HL-60 (cell line): ENCODE measurements at regions not wholly inside any gene's neighbourhood (a gene's known extent, or its start where the extent isn't known, plus 50 kb on each side); places are given as distances from the start of the nearest gene placed in this dataset.

Source experiments
- DNase-seq, 2 experiments: peaks; one replicate each; pipeline ENCODE4 v3.0.0-alpha.2; 2010 to 2020; ENCODE audit warnings: low read depth in 1 of 2, low spot score in 1 of 2
- H3K27ac ChIP-seq: fragments of 250-450 bp; sonication (Bioruptor Pico); replicated peaks from 2 replicates; pipeline ENCODE4 v1.5.1; 2020; ENCODE audit warnings: mild to moderate bottlenecking, moderate library complexity
- H3K27me3 ChIP-seq: fragments of 250-450 bp; sonication (Bioruptor Pico); 2 replicates; pipeline ENCODE4 v1.5.1; 2021; ENCODE audit warnings: mild to moderate bottlenecking, moderate library complexity; ENCODE audit not compliant: insufficient read depth, poor library complexity, severe bottlenecking
- H3K4me3 ChIP-seq: replicated peaks from 2 replicates; pipeline ENCODE4 v1.5.1; 2011; ENCODE audit warnings: mild to moderate bottlenecking, control low read depth, low read length; ENCODE audit not compliant: insufficient read depth
- GABPA ChIP-seq: IDR thresholded peaks from 2 replicates; pipeline ENCODE4 v1.6.1; 2012; ENCODE audit warnings: low read depth
- POLR2AphosphoS5 ChIP-seq: IDR thresholded peaks from 2 replicates; pipeline ENCODE4 v1.6.1; 2012; ENCODE audit warnings: low read depth
- SPI1 ChIP-seq: IDR thresholded peaks from 2 replicates; pipeline ENCODE4 v1.6.1; 2012; ENCODE audit warnings: low read depth, mild to moderate bottlenecking, borderline replicate concordance
- TF ChIP-seq, protein P1 (sequence below): IDR thresholded peaks from one replicate; pipeline ENCODE4 v1.5.1; 2011; ENCODE audit warnings: low read length, control low read depth, inconsistent platforms; ENCODE audit not compliant: insufficient read depth
- TF ChIP-seq, protein P2 (sequence below): IDR thresholded peaks from 2 replicates; pipeline ENCODE4 v1.6.1; 2012; ENCODE audit warnings: low read depth; ENCODE audit not compliant: insufficient replicate concordance

DNA sequence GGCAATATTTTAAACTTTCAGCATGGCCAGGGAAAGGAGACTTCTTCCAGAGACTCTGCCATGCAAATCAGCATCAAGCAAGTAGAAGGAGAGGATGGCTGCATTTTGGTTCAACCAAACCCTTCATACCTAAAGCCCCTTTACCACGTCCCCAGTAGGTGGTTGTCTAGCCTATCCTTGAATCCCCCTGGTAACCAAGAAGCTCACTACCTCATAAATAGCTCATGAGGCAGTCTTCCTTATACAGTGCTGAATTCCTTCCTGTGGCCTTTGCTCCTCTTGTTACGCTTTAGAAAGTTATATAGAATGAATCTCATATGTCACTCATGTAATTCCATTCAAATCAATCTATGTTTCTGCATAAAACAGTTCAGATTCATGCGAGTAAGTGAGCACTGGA is 289.5 kb upstream of the SLC30A5 start:
- Histone ChIP-seq H3K27me3 (no peaks in the 10 kb centered on the region), H3K27ac (no peak overlapping the region), H3K4me3 (no peak overlapping the region)
- TF ChIP-seq, protein P1, sequence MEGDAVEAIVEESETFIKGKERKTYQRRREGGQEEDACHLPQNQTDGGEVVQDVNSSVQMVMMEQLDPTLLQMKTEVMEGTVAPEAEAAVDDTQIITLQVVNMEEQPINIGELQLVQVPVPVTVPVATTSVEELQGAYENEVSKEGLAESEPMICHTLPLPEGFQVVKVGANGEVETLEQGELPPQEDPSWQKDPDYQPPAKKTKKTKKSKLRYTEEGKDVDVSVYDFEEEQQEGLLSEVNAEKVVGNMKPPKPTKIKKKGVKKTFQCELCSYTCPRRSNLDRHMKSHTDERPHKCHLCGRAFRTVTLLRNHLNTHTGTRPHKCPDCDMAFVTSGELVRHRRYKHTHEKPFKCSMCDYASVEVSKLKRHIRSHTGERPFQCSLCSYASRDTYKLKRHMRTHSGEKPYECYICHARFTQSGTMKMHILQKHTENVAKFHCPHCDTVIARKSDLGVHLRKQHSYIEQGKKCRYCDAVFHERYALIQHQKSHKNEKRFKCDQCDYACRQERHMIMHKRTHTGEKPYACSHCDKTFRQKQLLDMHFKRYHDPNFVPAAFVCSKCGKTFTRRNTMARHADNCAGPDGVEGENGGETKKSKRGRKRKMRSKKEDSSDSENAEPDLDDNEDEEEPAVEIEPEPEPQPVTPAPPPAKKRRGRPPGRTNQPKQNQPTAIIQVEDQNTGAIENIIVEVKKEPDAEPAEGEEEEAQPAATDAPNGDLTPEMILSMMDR: no peak
- TF ChIP-seq, protein P2, sequence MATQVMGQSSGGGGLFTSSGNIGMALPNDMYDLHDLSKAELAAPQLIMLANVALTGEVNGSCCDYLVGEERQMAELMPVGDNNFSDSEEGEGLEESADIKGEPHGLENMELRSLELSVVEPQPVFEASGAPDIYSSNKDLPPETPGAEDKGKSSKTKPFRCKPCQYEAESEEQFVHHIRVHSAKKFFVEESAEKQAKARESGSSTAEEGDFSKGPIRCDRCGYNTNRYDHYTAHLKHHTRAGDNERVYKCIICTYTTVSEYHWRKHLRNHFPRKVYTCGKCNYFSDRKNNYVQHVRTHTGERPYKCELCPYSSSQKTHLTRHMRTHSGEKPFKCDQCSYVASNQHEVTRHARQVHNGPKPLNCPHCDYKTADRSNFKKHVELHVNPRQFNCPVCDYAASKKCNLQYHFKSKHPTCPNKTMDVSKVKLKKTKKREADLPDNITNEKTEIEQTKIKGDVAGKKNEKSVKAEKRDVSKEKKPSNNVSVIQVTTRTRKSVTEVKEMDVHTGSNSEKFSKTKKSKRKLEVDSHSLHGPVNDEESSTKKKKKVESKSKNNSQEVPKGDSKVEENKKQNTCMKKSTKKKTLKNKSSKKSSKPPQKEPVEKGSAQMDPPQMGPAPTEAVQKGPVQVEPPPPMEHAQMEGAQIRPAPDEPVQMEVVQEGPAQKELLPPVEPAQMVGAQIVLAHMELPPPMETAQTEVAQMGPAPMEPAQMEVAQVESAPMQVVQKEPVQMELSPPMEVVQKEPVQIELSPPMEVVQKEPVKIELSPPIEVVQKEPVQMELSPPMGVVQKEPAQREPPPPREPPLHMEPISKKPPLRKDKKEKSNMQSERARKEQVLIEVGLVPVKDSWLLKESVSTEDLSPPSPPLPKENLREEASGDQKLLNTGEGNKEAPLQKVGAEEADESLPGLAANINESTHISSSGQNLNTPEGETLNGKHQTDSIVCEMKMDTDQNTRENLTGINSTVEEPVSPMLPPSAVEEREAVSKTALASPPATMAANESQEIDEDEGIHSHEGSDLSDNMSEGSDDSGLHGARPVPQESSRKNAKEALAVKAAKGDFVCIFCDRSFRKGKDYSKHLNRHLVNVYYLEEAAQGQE: no peak
- TF ChIP-seq SPI1 (no peak), GABPA (no peak), POLR2AphosphoS5 (no peak)
- DNase-seq: no peak

DNA sequence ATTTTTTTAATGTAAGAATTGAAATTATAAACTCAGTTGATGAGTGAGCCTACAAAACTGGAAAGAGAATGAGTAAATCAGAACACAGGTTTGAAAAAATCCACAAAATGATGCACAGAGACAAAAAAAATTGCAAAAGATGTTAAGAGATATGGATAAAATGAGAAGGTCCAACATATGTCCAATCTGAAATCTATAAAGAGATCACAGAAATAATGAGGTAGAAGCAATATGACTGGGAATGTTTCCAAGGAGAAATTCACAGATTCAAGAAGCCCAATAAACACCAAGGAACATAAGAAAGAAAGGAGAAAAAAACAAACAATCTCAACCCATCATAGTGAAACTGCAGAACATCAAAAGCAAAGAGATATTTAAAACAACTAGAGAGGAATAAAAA is 288.4 kb upstream of the SLC30A5 start:
- Histone ChIP-seq H3K4me3 (no peak overlapping the region), H3K27me3 (no peaks in the 10 kb centered on the region), H3K27ac (no peak overlapping the region)
- no peak for DNase-seq
- no peak for TF ChIP-seq POLR2AphosphoS5
- TF ChIP-seq SPI1: no peak
- TF ChIP-seq GABPA: no peak
- TF ChIP-seq, protein P2: no peak
- TF ChIP-seq, protein P1: no peak

DNA sequence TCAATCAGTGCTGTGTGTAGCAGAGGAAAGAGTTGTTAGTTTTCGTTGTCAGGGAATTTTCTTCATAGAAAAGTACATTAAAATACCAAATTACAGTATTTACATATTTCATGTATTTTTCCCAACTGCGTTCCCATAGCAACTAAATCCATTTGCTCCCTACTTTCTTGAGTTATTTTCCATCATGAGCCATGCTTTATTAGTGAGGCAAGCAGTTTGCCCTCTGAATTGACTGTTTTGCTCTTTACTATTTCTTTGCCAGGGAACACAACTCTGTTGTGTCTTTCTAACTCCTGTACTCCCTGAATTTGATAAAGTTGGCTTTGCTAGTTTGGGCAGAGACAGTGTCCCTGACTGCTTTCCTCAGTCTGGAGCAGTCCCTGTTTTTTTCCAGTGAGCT is 276.2 kb upstream of the SLC30A5 start:
- no peak for DNase-seq
- no peaks in the 10 kb centered on the region for H3K27me3 ChIP-seq
- H3K4me3 ChIP-seq: no peak overlapping the region
- no peak overlapping the region for H3K27ac ChIP-seq
- TF ChIP-seq SPI1 (no peak), GABPA (no peak), POLR2AphosphoS5 (no peak)
- TF ChIP-seq, protein P2: no peak
- TF ChIP-seq, protein P1: no peak
